OCI-LY7 (cell line): ENCODE measurements at regions not wholly inside any gene's neighbourhood (a gene's known extent, or its start where the extent isn't known, plus 50 kb on each side); places are given as distances from the start of the nearest gene placed in this dataset.

Experiments used
- BruUV-seq: library from RNA; stranded (reverse); fragments of 400-500 nt; replicated peaks from 2 replicates; lab custom pipeline; 2021; lab: Mats Ljungman, UMichigan
- CTCF ChIA-PET: fragments of 300-600 bp; sonication (Branson Sonifier 250); formaldehyde crosslinking; loops from one replicate; lab custom pipeline; 2022; ENCODE audit warnings: antibody characterized with exemption; ENCODE audit not compliant: unreplicated experiment; lab: Charles Lee
- POLR2A ChIA-PET: fragments of 300-600 bp; sonication (Branson Sonifier 250); formaldehyde crosslinking; loops from one replicate; lab custom pipeline; 2022; ENCODE audit warnings: antibody characterized with exemption; lab: Charles Lee
- DNase-seq: peaks from one replicate; pipeline ENCODE4 v3.0.0-alpha.2; 2015; ENCODE audit warnings: low spot score
- H2AFZ ChIP-seq: fragments of 200-600 bp; sonication (generic), shearing (Covaris generic); 2 replicates; pipeline ENCODE4 v1.6.1; 2014; ENCODE audit warnings: mild to moderate bottlenecking, antibody characterized with exemption, low read length, moderate library complexity
- H3K27ac ChIP-seq: fragments of 200-600 bp; sonication (generic); 2 replicates; pipeline ENCODE4 v1.5.1; 2014; ENCODE audit warnings: mixed run types, low read depth, mild to moderate bottlenecking, moderate library complexity, low read length, inconsistent platforms; ENCODE audit not compliant: poor library complexity, severe bottlenecking
- H3K36me3 ChIP-seq: fragments of 200-600 bp; sonication (generic); 2 replicates; pipeline ENCODE4 v1.6.1; 2014; ENCODE audit warnings: mild to moderate bottlenecking, antibody characterized with exemption, low read length, moderate library complexity, mixed read lengths; ENCODE audit not compliant: insufficient read depth
- H3K4me1 ChIP-seq: fragments of 200-600 bp; sonication (generic); 2 replicates; pipeline ENCODE4 v1.5.1; 2014; ENCODE audit warnings: mild to moderate bottlenecking, low read length; ENCODE audit not compliant: insufficient read depth, poor library complexity, severe bottlenecking
- H3K4me2 ChIP-seq: fragments of 200-600 bp; sonication (generic); 2 replicates; pipeline ENCODE4 v1.6.1; 2014; ENCODE audit warnings: mild to moderate bottlenecking, low read length
- H3K4me3 ChIP-seq: fragments of 200-600 bp; sonication (generic); 2 replicates; pipeline ENCODE4 v1.5.1; 2014; ENCODE audit warnings: mild to moderate bottlenecking, low read depth, low read length; ENCODE audit not compliant: poor library complexity, severe bottlenecking
- H3K79me2 ChIP-seq: fragments of 200-600 bp; sonication (generic); 2 replicates; pipeline ENCODE4 v1.6.1; 2016; ENCODE audit warnings: low read depth, mild to moderate bottlenecking, low read length, moderate library complexity, mixed read lengths; ENCODE audit not compliant: insufficient read depth
- H3K9me2 ChIP-seq: fragments of 200-600 bp; sonication (generic); 2 replicates; pipeline ENCODE4 v1.6.1; 2016; ENCODE audit warnings: mild to moderate bottlenecking, low read length, mixed read lengths; ENCODE audit not compliant: insufficient read depth
- H3K9me3 ChIP-seq: fragments of 200-600 bp; sonication (generic); 2 replicates; pipeline ENCODE4 v1.6.1; 2014; ENCODE audit warnings: mild to moderate bottlenecking, mixed run types, low read length, mixed read lengths
- H4K20me1 ChIP-seq: fragments of 200-600 bp; sonication (generic); 2 replicates; pipeline ENCODE4 v1.6.1; 2014; ENCODE audit warnings: mild to moderate bottlenecking, antibody characterized with exemption, low read length, moderate library complexity, mixed read lengths; ENCODE audit not compliant: insufficient read depth
- EZH2phosphoT487 ChIP-seq: fragments of 200-600 bp; sonication (generic); IDR thresholded peaks from 2 replicates; pipeline ENCODE4 v1.6.1; 2018; ENCODE audit warnings: low read depth, borderline replicate concordance, mild to moderate bottlenecking, mixed run types, antibody characterized with exemption, low read length, moderate library complexity, mixed read lengths
- intact Hi-C: fragments of 100-400 bp; cut with micrococcal nuclease; formaldehyde crosslinking; loops from one replicate; pipeline ENCODE4 v1.10.0; 2022; ENCODE audit not compliant: unreplicated experiment
- TF ChIP-seq, protein P1 (sequence below): fragments of 200-600 bp; sonication (generic); conservative IDR thresholded peaks from 2 replicates; pipeline ENCODE4 v1.5.1; 2014; ENCODE audit warnings: mild to moderate bottlenecking, antibody characterized with exemption, low read length, moderate library complexity, mixed read lengths

DNA sequence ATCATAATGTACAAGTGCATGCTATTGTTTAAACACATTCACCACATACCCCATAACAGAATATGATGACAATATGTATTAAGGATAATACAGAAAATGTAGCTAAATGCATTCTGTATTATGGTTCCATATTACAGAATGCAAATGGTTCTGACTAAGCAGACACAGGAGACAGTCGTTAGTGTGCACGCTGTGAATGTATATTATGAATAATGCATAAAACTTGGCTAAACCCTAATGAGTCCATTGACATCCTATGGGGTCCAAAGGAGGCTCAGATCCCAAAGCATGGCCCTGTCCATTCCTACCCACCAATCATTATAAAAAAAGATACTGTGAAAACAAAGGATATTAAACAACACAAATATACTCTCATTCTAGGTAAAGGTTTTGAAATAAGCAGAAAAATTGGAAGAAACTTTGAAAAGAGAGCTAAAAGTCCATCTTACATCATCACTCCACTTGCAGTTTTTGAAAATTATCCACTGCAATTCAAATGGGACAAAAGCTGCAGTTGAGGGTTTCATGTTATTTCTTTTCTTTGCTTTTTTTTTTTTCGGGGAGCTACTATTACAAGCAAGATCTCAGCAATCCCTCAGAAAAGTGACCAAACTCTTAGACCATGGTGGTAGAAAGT, 415.1 kb downstream of the BCAT1 start:
- Histone ChIP-seq H3K36me3 (no peaks in the 10 kb centered on the region), H3K4me1 (no peaks in the 10 kb centered on the region), H2AFZ (no peak overlapping the region), H3K9me2 (no peaks in the 10 kb centered on the region), H3K4me2 (no peak overlapping the region), H4K20me1 (no peaks in the 10 kb centered on the region), H3K9me3 (no peaks in the 10 kb centered on the region), H3K27ac (no peak overlapping the region), H3K4me3 (no peak overlapping the region), H3K79me2 (no peaks in the 10 kb centered on the region)
- no peak for TF ChIP-seq EZH2phosphoT487
- TF ChIP-seq, protein P1, sequence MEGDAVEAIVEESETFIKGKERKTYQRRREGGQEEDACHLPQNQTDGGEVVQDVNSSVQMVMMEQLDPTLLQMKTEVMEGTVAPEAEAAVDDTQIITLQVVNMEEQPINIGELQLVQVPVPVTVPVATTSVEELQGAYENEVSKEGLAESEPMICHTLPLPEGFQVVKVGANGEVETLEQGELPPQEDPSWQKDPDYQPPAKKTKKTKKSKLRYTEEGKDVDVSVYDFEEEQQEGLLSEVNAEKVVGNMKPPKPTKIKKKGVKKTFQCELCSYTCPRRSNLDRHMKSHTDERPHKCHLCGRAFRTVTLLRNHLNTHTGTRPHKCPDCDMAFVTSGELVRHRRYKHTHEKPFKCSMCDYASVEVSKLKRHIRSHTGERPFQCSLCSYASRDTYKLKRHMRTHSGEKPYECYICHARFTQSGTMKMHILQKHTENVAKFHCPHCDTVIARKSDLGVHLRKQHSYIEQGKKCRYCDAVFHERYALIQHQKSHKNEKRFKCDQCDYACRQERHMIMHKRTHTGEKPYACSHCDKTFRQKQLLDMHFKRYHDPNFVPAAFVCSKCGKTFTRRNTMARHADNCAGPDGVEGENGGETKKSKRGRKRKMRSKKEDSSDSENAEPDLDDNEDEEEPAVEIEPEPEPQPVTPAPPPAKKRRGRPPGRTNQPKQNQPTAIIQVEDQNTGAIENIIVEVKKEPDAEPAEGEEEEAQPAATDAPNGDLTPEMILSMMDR, result no peak
- no peak for DNase-seq
- intact Hi-C loops, result no loop called here
- POLR2A ChIA-PET, result no interaction called here
- CTCF ChIA-PET, result no interaction called here
- BruUV-seq, result no TSS peak

DNA sequence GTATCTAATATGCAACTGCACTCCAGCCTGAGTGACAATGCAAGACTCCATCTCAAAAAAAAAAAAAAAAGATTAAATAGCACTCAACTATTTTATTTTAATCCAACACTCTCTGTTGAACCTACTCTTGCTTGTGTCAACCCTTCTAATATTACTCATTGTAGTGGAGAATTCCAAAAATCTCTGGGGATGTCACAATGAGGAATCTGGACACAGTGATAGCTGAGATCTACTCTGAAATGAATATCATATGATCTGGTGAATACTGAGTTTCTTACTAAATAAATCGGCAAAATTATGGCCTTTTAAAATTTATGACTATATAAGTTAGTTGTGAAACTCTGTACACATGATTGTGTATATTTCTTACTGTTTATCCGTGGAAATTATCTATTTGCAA, 418.2 kb downstream of the BCAT1 start:
- TF ChIP-seq, protein P1, result no peak
- no peak for TF ChIP-seq EZH2phosphoT487
- no peak for DNase-seq
- ChIA-PET POLR2A (interaction anchor here (0.7 kb wide), 1 partner anchor 28 kb away, joined by 4 read pairs; no protein-coding TSS in a partner anchor), CTCF (no interaction called here)
- intact Hi-C loops, result no loop called here
- no peak overlapping the region for H3K4me2 ChIP-seq
- no peak overlapping the region for H2AFZ ChIP-seq
- H3K79me2 ChIP-seq, result no peaks in the 10 kb centered on the region
- H3K9me3 ChIP-seq, result no peaks in the 10 kb centered on the region
- no TSS peak for BruUV-seq
- no peak overlapping the region for H3K27ac ChIP-seq
- no peaks in the 10 kb centered on the region for H4K20me1 ChIP-seq
- no peak overlapping the region for H3K4me3 ChIP-seq
- H3K9me2 ChIP-seq, result no peaks in the 10 kb centered on the region
- H3K36me3 ChIP-seq, result no peaks in the 10 kb centered on the region
- no peaks in the 10 kb centered on the region for H3K4me1 ChIP-seq

DNA sequence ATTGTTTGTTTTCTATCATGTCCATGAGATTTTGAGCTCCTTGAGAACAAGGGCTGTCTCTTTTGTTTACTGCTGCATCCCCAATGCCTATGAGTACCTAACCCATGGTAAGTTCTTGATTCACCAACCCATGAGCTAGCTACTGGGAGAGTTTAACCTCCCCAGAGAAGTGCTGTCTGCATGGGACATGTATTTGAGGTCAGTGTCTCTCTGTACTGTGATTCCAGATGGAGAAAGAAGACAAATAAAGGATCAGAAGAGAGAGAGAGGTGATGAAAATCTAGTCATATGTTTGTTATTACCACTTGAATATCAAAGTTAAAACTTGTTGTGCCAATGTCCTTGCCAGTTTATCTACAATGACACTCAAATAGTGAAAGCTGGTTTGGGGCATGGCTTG, 421.8 kb downstream of the BCAT1 start:
- no peak for DNase-seq
- H3K9me3 ChIP-seq, result no peaks in the 10 kb centered on the region
- H3K36me3 ChIP-seq, result no peaks in the 10 kb centered on the region
- H3K4me2 ChIP-seq, result no peak overlapping the region
- no peaks in the 10 kb centered on the region for H4K20me1 ChIP-seq
- H3K4me1 ChIP-seq, result no peaks in the 10 kb centered on the region
- no peaks in the 10 kb centered on the region for H3K9me2 ChIP-seq
- POLR2A ChIA-PET, result interaction anchor here (0.7 kb wide), 1 partner anchor 11 kb away, joined by 3 read pairs; no protein-coding TSS in a partner anchor
- no peak overlapping the region for H3K4me3 ChIP-seq
- TF ChIP-seq EZH2phosphoT487, result no peak
- TF ChIP-seq, protein P1, result no peak
- no peak overlapping the region for H3K27ac ChIP-seq
- CTCF ChIA-PET, result no interaction called here
- intact Hi-C loops, result no loop called here
- BruUV-seq, result no TSS peak
- H2AFZ ChIP-seq, result no peak overlapping the region
- no peaks in the 10 kb centered on the region for H3K79me2 ChIP-seq
